ENCODE measurements at regions not wholly inside any gene's neighbourhood (a gene's known extent, or its start where the extent isn't known, plus 50 kb on each side); places are given as distances from the start of the nearest gene placed in this dataset.

- ATAC-seq (ENCODE audit: poor library complexity), result no peak
- ChIA-PET CTCF (no interaction called here), POLR2A (no interaction called here)
- no peak for DNase-seq
- Histone ChIP-seq H3K27me3 (ENCODE audit: control insufficient read depth in 1 of 2, insufficient read depth in 2 of 2, low read length in 2 of 2) (no peaks in the 10 kb centered on the region), H3K4me1 (ENCODE audit: insufficient read depth, low read length) (no peaks in the 10 kb centered on the region), H3K36me3 (ENCODE audit: insufficient read depth, low read length) (no peaks in the 10 kb centered on the region), H3K27ac (ENCODE audit: low read depth in 1 of 2, low read length in 2 of 2) (no peak overlapping the region), H3K4me3 (ENCODE audit: low read length) (no peak overlapping the region), H3K9me3 (ENCODE audit: control insufficient read depth in 1 of 2, insufficient read depth in 1 of 2, low read length in 2 of 2) (peaks cover 0 to 11% of the 10 kb centered on the region in 2 experiments)
- no peak overlapping the region for H3K4me3 Mint-ChIP-seq
- H3K27ac Mint-ChIP-seq, result no peak overlapping the region
- intact Hi-C loops (cut with DNase I, micrococcal nuclease), result no loop called here
- no peaks in the 10 kb centered on the region for H3K9me3 Mint-ChIP-seq
- H3K36me3 Mint-ChIP-seq (ENCODE audit: low read depth), result no peaks in the 10 kb centered on the region
- no peaks in the 10 kb centered on the region for H3K4me1 Mint-ChIP-seq (ENCODE audit: low read depth)
- H3K27me3 Mint-ChIP-seq, result no peaks in the 10 kb centered on the region
- TF ChIP-seq CTCF (IDR thresholded peaks at IDR 0.05), result no peak
These were observed 333.1 kb upstream of the IGFBP7 start for GRCh38 chr4:57443308-57443707.

GRCh38 chr4:57442831-57443291 lies 332.7 kb upstream of the IGFBP7 start:
- POLR2A ChIA-PET, result no interaction called here
- H3K27ac ChIP-seq (ENCODE audit: low read depth in 1 of 2, low read length in 2 of 2), result no peak overlapping the region
- H3K27me3 ChIP-seq (ENCODE audit: control insufficient read depth in 1 of 2, insufficient read depth in 2 of 2, low read length in 2 of 2), result no peaks in the 10 kb centered on the region
- no peaks in the 10 kb centered on the region for H3K36me3 Mint-ChIP-seq (ENCODE audit: low read depth)
- H3K4me1 Mint-ChIP-seq (ENCODE audit: low read depth), result no peaks in the 10 kb centered on the region
- H3K9me3 ChIP-seq (ENCODE audit: control insufficient read depth in 1 of 2, insufficient read depth in 1 of 2, low read length in 2 of 2), result peaks cover 0 to 11% of the 10 kb centered on the region in 2 experiments
- intact Hi-C loops (cut with DNase I, micrococcal nuclease), result no loop called here
- no peak overlapping the region for H3K27ac Mint-ChIP-seq
- no peaks in the 10 kb centered on the region for H3K27me3 Mint-ChIP-seq
- H3K4me3 ChIP-seq (ENCODE audit: low read length), result no peak overlapping the region
- no peaks in the 10 kb centered on the region for H3K4me1 ChIP-seq (ENCODE audit: insufficient read depth, low read length)
- ATAC-seq (ENCODE audit: poor library complexity) (no peak), DNase-seq (no peak)
- CTCF ChIA-PET, result no interaction called here
- no peaks in the 10 kb centered on the region for H3K9me3 Mint-ChIP-seq
- no peak for TF ChIP-seq CTCF (IDR thresholded peaks at IDR 0.05)
- no peaks in the 10 kb centered on the region for H3K36me3 ChIP-seq (ENCODE audit: insufficient read depth, low read length)
- no peak overlapping the region for H3K4me3 Mint-ChIP-seq

- Histone ChIP-seq H3K4me3 (ENCODE audit: low read length) (no peak overlapping the region), H3K27me3 (ENCODE audit: control insufficient read depth in 1 of 2, insufficient read depth in 2 of 2, low read length in 2 of 2) (no peaks in the 10 kb centered on the region), H3K36me3 (ENCODE audit: insufficient read depth, low read length) (no peaks in the 10 kb centered on the region), H3K4me1 (ENCODE audit: insufficient read depth, low read length) (no peaks in the 10 kb centered on the region), H3K9me3 (ENCODE audit: control insufficient read depth in 1 of 2, insufficient read depth in 1 of 2, low read length in 2 of 2) (peaks cover 0 to 11% of the 10 kb centered on the region in 2 experiments), H3K27ac (ENCODE audit: low read depth in 1 of 2, low read length in 2 of 2) (no peak overlapping the region)
- DNase-seq (no peak), ATAC-seq (ENCODE audit: poor library complexity) (no peak)
- no peaks in the 10 kb centered on the region for H3K36me3 Mint-ChIP-seq (ENCODE audit: low read depth)
- H3K4me1 Mint-ChIP-seq (ENCODE audit: low read depth), result no peaks in the 10 kb centered on the region
- no peak overlapping the region for H3K27ac Mint-ChIP-seq
- no peak for TF ChIP-seq CTCF (IDR thresholded peaks at IDR 0.05)
- ChIA-PET POLR2A (no interaction called here), CTCF (no interaction called here)
- H3K4me3 Mint-ChIP-seq, result no peak overlapping the region
- no peaks in the 10 kb centered on the region for H3K9me3 Mint-ChIP-seq
- intact Hi-C loops (cut with DNase I, micrococcal nuclease), result no loop called here
- H3K27me3 Mint-ChIP-seq, result no peaks in the 10 kb centered on the region
These were observed 332.1 kb upstream of the IGFBP7 start for GRCh38 chr4:57442241-57442640.

Measured in CD4-positive, alpha-beta T cell (primary cell).